ENCODE measurements at regions not wholly inside any gene's neighbourhood (a gene's known extent, or its start where the extent isn't known, plus 50 kb on each side); places are given as distances from the start of the nearest gene placed in this dataset.

GRCh38 chr4:123976819-123977218, 580.2 kb downstream of the SPRY1 start:
- TF ChIP-seq, protein P1, sequence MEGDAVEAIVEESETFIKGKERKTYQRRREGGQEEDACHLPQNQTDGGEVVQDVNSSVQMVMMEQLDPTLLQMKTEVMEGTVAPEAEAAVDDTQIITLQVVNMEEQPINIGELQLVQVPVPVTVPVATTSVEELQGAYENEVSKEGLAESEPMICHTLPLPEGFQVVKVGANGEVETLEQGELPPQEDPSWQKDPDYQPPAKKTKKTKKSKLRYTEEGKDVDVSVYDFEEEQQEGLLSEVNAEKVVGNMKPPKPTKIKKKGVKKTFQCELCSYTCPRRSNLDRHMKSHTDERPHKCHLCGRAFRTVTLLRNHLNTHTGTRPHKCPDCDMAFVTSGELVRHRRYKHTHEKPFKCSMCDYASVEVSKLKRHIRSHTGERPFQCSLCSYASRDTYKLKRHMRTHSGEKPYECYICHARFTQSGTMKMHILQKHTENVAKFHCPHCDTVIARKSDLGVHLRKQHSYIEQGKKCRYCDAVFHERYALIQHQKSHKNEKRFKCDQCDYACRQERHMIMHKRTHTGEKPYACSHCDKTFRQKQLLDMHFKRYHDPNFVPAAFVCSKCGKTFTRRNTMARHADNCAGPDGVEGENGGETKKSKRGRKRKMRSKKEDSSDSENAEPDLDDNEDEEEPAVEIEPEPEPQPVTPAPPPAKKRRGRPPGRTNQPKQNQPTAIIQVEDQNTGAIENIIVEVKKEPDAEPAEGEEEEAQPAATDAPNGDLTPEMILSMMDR (conservative IDR thresholded peaks at IDR 0.05; ENCODE audit: low read length) = no peak
- no peak for TF ChIP-seq EZH2phosphoT487 (IDR thresholded peaks at IDR 0.05; ENCODE audit: borderline replicate concordance, low read depth, low read length)

Measured in OCI-LY7 (cell line).